ENCODE measurements at regions not wholly inside any gene's neighbourhood (a gene's known extent, or its start where the extent isn't known, plus 50 kb on each side); places are given as distances from the start of the nearest gene placed in this dataset.

DNA sequence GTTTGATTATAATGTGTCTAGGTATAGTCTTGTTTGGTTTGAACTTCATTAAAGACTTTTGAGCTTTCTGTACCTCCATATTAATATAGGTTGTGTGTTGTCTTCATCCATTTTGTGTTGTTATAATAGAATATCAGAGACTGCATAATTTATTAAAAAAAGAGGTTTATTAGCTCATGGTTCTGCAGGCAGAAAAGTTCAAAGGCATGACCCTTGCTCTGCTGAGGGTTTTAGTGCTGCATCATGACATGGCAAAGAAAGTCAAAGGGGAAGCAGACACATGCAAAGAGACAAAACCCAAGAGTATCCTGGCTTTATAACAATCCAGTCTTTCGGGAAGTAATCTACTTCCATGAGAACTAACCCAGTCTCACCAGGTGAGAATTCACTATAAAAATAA, 358.2 kb downstream of the EDEM1 start:
- no peak for TF ChIP-seq POLR2A (IDR thresholded peaks at IDR 0.05)
- TF ChIP-seq, protein P1, sequence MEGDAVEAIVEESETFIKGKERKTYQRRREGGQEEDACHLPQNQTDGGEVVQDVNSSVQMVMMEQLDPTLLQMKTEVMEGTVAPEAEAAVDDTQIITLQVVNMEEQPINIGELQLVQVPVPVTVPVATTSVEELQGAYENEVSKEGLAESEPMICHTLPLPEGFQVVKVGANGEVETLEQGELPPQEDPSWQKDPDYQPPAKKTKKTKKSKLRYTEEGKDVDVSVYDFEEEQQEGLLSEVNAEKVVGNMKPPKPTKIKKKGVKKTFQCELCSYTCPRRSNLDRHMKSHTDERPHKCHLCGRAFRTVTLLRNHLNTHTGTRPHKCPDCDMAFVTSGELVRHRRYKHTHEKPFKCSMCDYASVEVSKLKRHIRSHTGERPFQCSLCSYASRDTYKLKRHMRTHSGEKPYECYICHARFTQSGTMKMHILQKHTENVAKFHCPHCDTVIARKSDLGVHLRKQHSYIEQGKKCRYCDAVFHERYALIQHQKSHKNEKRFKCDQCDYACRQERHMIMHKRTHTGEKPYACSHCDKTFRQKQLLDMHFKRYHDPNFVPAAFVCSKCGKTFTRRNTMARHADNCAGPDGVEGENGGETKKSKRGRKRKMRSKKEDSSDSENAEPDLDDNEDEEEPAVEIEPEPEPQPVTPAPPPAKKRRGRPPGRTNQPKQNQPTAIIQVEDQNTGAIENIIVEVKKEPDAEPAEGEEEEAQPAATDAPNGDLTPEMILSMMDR (IDR thresholded peaks at IDR 0.05): no peak
- intact Hi-C loops (cut with DNase I; ENCODE audit: low total_unique reads): no loop called here
- Histone ChIP-seq H3K4me3 (no peak overlapping the region), H3K4me1 (no peaks in the 10 kb centered on the region), H3K27ac (no peak overlapping the region), H3K27me3 (no peaks in the 10 kb centered on the region), H3K36me3 (no peaks in the 10 kb centered on the region), H3K9me3 (no peaks in the 10 kb centered on the region)
- DNase-seq: no peak

DNA sequence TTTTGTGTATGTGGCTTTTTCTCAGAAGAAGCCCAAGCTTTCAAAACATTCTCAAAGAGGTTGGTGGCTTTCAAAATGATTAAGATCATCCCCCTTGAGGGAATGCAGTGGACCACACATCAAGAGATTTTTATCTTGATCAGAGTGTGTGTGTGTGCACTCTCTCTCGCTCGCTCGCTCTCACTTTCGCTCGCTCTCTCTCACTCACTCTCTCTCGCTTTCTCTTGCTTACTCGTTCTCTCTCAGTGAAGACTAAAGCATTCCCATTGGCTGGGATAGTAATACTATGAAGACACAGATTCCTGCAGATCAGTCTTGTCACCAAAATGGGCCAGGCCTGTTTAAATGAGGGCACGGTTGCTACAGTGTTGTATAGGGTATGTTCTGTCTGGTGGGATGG, 365.7 kb downstream of the EDEM1 start:
- TF ChIP-seq POLR2A (IDR thresholded peaks at IDR 0.05): no peak
- TF ChIP-seq, protein P1 (IDR thresholded peaks at IDR 0.05): no peak
- H3K4me1 ChIP-seq: no peaks in the 10 kb centered on the region
- no peaks in the 10 kb centered on the region for H3K9me3 ChIP-seq
- no peaks in the 10 kb centered on the region for H3K27me3 ChIP-seq
- no peaks in the 10 kb centered on the region for H3K36me3 ChIP-seq
- intact Hi-C loops (cut with DNase I; ENCODE audit: low total_unique reads): no loop called here
- H3K27ac ChIP-seq: no peak overlapping the region
- H3K4me3 ChIP-seq: no peak overlapping the region
- DNase-seq: no peak

DNA sequence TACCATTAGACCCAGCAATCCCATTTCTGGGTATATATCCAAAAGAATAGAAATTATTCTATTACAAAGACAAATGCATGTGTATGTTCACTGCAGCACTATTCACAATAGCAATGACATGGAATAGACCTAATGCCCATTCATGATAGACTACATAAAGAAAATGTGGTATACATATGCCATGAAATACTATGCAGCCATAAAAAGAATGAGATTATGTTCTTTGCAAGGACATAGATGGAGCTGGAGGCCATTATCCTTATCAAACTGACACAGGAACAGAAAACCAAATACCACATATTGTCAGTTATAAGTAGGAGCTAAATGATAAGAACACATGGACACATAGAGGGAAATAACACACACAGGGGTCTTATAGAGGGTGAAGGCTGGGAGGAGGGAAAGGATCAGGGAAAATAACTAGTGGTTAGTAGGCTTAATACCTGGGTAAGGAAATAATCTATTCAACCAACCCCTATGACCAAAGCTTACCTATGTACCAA, 366.8 kb downstream of the EDEM1 start:
- Histone ChIP-seq H3K27ac (no peak overlapping the region), H3K27me3 (no peaks in the 10 kb centered on the region), H3K4me3 (no peak overlapping the region), H3K9me3 (no peaks in the 10 kb centered on the region), H3K4me1 (no peaks in the 10 kb centered on the region), H3K36me3 (no peaks in the 10 kb centered on the region)
- TF ChIP-seq, protein P1 (IDR thresholded peaks at IDR 0.05): no peak
- no peak for TF ChIP-seq POLR2A (IDR thresholded peaks at IDR 0.05)
- intact Hi-C loops (cut with DNase I; ENCODE audit: low total_unique reads): no loop called here
- no peak for DNase-seq

DNA sequence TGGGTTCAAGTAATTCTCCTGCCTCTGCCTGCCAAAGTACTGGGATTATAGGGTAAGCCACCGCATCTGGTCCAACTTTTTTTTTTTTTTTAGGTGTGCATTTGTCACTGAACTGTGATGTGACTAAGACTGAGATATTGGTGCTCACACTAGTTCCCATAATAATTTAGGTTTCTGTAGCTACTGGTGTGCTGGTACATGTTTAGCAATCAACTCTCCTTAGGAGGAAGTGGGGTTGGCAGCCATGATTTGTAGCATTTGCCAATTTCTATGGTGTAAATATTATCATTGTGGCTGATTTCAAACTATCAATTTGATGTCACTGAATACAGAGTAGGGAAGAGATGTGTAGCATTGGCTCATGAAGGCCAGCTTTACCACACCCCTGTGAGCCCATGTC, 372.7 kb downstream of the EDEM1 start:
- intact Hi-C loops (cut with DNase I; ENCODE audit: low total_unique reads): no loop called here
- H3K36me3 ChIP-seq: no peaks in the 10 kb centered on the region
- H3K4me1 ChIP-seq: no peaks in the 10 kb centered on the region
- DNase-seq: no peak
- no peaks in the 10 kb centered on the region for H3K27me3 ChIP-seq
- TF ChIP-seq, protein P1 (IDR thresholded peaks at IDR 0.05): no peak
- TF ChIP-seq POLR2A (IDR thresholded peaks at IDR 0.05): no peak
- H3K27ac ChIP-seq: no peak overlapping the region
- H3K9me3 ChIP-seq: no peaks in the 10 kb centered on the region
- no peak overlapping the region for H3K4me3 ChIP-seq

DNA sequence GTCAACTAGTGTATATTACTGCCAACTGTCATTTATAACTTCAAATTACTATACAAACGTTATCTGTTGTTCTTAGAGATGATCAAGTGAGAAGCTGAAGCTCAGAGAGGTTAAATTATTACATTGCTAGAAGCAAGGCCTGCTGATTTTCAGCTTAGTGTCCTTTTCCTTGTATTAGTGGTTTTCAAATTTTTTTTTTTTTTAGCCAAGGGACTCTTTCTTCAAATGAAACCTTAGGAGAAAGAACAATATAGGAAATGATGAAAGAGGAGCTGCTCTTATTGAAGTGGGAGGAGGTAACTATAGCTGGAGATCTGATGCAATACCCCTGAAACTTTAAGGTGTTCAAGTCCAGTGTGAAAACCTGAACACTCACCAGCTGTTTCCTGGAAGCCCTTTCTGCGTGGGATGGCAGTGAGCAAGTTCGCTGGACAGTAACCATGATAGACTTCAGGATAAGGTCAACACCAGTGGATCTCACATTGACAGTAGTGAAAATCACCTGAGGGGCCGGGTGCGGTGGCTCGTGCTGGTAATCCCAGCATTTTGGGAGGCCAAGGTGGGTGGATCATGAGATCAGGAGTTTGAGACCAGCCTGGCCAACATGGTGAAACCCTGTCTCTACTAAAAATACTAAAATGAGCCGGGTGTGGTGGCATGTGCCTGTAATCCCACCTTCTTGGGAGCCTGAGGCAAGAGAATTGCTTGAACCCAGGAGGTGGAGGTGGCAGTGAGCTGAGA, 376.2 kb downstream of the EDEM1 start:
- Histone ChIP-seq H3K36me3 (no peaks in the 10 kb centered on the region), H3K4me3 (no peak overlapping the region), H3K27me3 (no peaks in the 10 kb centered on the region), H3K9me3 (no peaks in the 10 kb centered on the region), H3K4me1 (no peaks in the 10 kb centered on the region), H3K27ac (no peak overlapping the region)
- TF ChIP-seq POLR2A (IDR thresholded peaks at IDR 0.05): no peak
- TF ChIP-seq, protein P1 (IDR thresholded peaks at IDR 0.05): no peak
- intact Hi-C loops (cut with DNase I; ENCODE audit: low total_unique reads): no loop called here
- no peak for DNase-seq
